ENCODE measurements at regions not wholly inside any gene's neighbourhood (a gene's known extent, or its start where the extent isn't known, plus 50 kb on each side); places are given as distances from the start of the nearest gene placed in this dataset.

GRCh38 chr5:6868171-6868570 lies 154.9 kb downstream of the TENT4A start:
- FAIRE-seq (no peak), DNase-seq (ENCODE audit: insufficient read length, low spot score) (no peak)

GRCh38 chr5:6868575-6869215 lies 155.5 kb downstream of the TENT4A start:
- FAIRE-seq (no peak), DNase-seq (ENCODE audit: insufficient read length, low spot score) (no peak)

- peak; percentile 80 for FAIRE-seq
- no peak for DNase-seq (ENCODE audit: insufficient read length, low spot score)
Observed at GRCh38 chr5:6869677-6870076, 156.4 kb downstream of the TENT4A start.

DNA sequence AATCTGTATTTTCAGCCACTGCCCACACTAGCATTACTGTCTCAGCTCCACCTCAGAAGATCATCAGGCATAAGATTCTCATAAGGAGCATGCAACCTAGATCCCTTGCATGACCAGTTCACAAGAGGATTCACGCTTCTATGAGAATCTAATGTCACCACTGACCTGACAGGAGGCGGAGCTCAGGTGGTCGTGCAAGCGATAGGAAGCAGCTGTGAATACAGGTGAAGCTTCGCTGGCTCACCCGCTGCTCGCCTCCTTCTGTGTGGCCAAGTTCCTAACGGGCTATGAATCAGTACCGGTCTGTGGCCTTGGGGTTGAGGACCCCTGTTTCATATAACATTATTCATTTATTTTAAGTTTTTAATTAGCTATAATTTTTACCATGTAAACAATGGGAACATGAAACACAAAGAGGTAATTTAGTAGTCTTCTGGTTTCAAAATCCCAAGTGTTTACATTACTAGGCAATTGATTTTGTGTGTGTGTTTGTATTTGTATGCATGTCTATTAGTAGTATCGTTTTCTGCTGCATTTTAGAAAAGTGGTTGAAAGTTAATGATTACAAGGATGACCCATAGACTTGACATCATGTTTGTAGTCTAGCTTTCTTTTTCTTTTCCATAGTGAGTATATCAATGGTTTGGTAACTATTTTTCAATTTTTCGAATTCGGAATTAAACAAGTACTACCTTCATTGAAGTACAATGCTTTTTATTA lies 159.4 kb downstream of the TENT4A start:
- DNase-seq (ENCODE audit: insufficient read length, low spot score): no peak
- no peak for FAIRE-seq

DNA sequence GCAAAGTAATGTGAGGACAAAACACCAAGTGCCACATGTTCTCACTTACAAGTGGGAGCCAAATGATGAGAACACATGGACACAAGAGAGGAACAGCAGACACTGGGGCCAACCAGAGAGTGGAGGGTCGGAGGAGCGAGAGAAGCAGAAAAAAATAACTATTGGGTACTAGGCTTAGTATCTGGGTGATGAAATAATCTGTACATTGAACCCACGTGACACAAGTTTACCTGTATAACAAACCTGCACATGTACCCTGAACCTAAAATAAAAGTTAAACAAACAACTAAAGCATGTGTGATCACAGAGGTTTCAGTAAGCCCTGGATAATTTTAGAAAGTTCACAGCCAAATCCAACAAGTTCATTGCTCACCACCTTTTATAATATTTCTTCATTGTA lies 160.1 kb downstream of the TENT4A start:
- FAIRE-seq (no peak), DNase-seq (ENCODE audit: insufficient read length, low spot score) (no peak)

- no peak for FAIRE-seq
Observed at GRCh38 chr5:6875376-6875775, 162.1 kb downstream of the TENT4A start.

DNA sequence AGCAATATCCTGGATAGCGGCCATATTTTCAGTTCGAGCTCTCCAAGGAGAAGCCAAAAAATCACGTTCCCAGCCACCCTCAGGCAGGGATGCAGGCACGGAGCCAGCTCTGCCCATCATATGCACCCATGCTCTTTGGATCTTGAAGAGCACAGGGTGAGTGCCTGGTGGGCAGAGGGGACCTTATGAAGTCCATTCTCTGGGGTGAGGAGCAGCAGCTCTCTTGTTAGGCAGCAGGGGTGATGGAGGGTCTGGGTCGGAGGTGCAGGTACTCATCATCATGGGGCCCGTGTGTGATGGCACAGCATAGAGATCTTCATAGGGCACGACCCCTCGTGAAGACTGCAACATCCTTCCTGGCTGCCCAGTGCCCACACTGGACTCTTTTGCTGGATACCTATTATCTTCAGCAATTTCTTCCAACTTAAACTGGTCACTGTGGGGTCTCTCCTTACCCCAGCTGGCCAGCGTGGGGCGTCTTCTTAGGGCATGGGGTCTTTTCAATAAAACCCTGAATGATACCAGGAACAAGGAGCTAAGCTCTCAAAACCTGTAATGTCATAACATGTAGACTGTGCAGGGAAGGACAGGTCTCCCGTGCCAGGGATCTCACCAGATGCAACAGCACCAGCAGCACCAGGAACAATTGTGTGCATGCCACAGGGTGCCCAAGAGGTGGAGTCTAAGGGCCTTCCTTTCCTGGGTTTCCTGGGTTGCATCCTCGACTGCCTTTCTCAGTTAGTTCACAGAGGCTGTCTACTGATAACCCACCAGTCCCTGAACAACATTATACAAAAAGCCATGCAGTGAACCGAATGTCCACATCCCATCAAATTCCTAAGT lies 165.0 kb downstream of the TENT4A start:
- peak; percentile 20 for FAIRE-seq
- no peak for DNase-seq (ENCODE audit: insufficient read length, low spot score)

More at GRCh38 chr5:6875376-6875775, 162.1 kb downstream of the TENT4A start:
- no peak for DNase-seq (ENCODE audit: insufficient read length, low spot score)

- no peak for FAIRE-seq
- no peak for DNase-seq (ENCODE audit: insufficient read length, low spot score)
Observed at GRCh38 chr5:6885581-6885980, 172.3 kb downstream of the TENT4A start.

DNA sequence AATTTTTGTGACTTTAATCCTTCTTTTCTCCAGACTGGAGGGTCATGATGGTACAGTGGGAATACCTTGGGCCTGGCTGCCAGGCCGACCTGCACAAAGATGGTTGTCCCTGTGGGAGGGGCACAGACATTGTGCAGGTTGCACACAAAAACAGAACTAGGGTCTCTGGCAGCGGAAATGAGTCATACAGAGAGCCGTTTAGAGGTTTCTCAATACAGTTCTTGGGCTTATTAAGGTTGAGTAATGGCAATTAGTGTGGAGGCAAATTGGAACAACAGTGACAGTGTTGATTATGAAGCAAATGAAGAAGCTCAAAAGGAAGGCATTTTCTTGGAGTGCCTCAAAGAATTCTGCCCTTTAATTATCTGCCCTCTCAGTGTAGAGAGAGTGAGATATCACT lies 173.6 kb downstream of the TENT4A start:
- FAIRE-seq (no peak), DNase-seq (ENCODE audit: insufficient read length, low spot score) (no peak)

GRCh38 chr5:6889030-6889429 lies 175.8 kb downstream of the TENT4A start:
- DNase-seq (ENCODE audit: insufficient read length, low spot score) (no peak), FAIRE-seq (no peak)

GRCh38 chr5:6899221-6899620 lies 186.0 kb downstream of the TENT4A start:
- no peak for FAIRE-seq
- no peak for DNase-seq (ENCODE audit: insufficient read length, low spot score)

DNA sequence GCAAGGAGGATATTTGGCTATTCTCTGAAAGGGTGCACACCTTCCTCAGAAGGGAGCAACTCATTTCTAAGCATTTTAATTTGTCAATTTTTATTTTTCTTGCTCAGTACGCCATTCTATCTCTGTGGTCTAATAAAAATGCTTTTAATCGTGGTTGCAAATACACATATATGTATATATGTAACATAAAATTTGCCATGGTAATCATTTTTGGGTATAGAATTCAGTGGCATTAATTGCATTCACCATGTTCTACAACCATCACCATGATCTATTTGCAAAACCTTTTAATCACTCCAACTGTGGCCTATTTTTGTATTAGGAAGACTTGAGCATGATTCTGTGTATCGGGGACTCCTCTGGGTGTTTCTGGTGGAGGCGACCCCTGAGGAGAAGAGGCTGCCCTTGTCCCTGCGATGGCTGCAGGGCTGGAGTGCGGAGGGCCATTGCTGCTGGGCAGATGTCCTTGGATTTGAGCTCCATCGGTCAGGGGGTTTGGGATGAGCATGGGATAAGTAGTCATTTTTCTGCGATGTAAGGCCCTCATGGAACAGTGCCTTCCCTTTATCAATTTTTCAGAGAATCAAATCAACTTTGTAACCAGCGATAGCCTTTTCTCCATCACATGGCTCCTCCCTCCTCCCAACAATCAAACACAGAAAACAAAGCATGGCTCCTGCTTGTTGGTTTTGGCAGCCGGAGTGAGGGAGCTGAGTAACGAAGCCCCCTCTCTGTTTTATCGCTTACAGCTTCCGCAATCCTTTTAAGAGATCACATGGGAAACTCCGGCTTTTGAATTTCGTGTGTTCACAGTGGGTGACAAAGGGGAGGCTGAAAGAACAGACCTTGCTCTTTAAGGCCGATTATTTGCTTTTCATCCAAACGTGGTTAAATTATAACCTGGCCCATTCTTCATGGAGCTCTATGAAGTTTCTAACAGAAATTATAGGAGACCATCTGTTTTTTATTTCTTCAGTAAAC lies 187.3 kb downstream of the TENT4A start:
- DNase-seq (ENCODE audit: insufficient read length, low spot score) (no peak), FAIRE-seq (no peak)

DNA sequence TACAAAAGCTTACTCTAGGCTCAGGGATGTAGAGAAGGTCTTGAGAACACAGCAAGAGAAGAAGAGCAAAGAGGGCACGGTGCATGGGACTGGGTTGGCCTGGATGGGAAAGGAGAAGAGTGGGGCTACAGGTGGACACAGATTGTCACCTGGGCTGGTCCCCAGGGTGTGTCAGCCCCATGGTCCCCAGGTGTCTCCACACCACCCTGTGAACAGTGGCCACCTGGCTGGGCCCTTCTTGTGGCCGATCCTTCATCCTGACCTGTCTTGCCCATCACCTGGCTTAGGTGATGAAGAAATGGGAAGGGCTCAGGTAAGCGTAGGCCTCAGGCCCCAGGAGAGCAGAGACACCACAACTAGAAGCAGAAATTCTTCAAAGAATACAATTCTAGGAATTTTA lies 188.9 kb downstream of the TENT4A start:
- FAIRE-seq (no peak), DNase-seq (ENCODE audit: insufficient read length, low spot score) (no peak)

DNA sequence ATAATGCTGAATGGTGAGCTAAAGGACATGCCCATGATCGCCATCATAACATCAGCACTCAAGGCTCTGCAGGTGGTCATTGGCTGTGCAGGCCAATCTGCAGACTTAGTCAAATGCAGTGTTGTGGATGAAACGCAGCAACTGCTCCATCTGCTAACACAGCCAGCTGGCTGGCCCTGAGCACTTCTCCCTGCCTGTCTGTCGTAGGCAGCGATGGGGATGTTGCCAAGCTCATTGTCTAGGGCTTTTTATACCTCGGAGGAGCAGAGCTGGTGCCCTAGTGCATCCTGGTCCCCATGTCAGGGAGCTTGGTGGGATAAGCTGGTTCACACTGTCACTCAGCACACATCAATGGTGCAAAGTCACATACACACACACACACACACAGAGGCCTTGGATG lies 189.4 kb downstream of the TENT4A start:
- DNase-seq (ENCODE audit: insufficient read length, low spot score) (no peak), FAIRE-seq (no peak)

GRCh38 chr5:6903934-6904333 lies 190.7 kb downstream of the TENT4A start:
- FAIRE-seq: no peak
- DNase-seq (ENCODE audit: insufficient read length, low spot score): no peak

DNA sequence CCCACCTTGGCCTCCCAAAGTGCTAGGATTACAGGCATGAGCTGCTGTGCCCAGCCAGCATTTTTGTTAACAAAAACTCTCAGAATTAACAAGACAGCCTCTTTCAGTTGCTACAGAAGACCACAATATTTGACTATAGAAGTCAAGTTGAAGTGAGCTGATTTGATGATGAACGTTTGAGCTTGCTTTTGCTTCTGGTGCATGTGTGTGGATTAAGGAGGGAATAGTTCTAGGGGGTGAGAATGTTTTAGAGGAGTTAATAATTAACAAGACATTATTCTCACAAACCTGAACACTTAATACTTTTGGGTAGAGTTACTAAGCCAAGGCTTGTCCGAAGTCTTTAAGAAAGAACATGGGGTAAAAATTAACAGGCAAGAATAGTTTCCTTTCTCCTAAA lies 191.6 kb downstream of the TENT4A start:
- DNase-seq (ENCODE audit: insufficient read length, low spot score) (no peak), FAIRE-seq (no peak)

DNA sequence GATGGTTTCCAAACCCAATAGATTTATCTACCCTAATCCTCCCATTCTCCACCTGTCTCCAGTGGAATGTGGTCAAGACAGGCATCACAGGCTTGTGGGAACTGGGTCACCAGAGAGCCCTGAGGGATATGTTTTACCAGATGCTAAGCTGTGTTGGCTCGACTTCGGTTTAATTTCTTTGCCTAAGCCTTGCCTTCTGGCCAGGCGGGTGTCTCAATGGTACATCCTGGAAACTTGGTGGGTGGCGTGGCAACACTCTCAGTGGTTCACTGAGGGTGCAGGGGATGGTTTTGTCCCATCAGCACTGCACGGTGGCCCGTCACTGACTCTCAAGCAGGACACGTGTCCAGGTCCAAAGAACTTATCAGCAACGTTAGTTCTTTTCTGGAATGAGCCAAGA lies 192.2 kb downstream of the TENT4A start:
- FAIRE-seq (no peak), DNase-seq (ENCODE audit: insufficient read length, low spot score) (no peak)

DNA sequence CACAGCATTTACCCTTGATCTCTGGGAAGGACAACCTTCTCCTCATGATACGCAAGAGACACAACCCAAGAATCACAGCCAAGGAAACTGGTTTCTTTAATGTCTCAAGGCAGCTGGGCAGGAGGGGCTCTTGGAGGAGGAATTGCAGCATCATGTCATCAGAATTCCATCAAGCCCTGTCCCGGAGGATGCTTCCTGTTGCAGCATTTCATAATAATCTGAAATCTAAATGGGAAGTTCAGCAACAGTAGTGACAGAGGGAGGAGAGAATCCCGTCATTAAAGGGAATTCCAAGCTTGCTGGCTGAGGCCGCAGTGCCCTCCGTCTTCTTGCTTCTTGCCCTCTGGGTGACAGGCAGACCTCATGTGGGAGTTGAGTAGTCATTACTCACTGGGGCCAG lies 192.7 kb downstream of the TENT4A start:
- FAIRE-seq: no peak
- no peak for DNase-seq (ENCODE audit: insufficient read length, low spot score)

GRCh38 chr5:6907320-6907918 lies 194.2 kb downstream of the TENT4A start:
- DNase-seq (ENCODE audit: insufficient read length, low spot score) (no peak), FAIRE-seq (no peak)

DNA sequence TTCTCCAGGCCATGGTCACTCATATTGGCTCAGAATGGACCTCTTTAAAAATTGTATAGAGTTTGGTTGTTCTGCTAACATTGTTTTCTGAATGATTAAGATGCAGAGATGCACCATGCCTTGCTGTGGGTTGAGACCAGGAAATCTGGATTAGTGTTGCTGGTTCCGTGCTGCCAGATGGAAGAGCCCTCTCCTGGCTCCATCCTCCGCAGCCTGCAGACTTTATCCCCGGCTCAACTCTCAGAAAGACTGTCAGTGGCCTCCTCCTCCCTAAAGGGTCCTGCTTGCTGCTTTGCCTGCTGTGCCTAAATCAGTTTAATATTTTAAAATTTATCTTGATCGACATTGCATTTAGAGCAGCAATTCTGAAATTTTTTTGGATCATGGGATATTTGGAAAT lies 196.7 kb downstream of the TENT4A start:
- DNase-seq (ENCODE audit: insufficient read length, low spot score) (no peak), FAIRE-seq (no peak)

Measured in HTR-8/SVneo (cell line).